Activated T-cell treated with anti-CD3 and anti-CD28 coated beads for 48 hours (primary cell): ENCODE measurements at regions not wholly inside any gene's neighbourhood (a gene's known extent, or its start where the extent isn't known, plus 50 kb on each side); places are given as distances from the start of the nearest gene placed in this dataset.
A peak's percentile ranks its signal among the peaks of the same experiment; 100 is the strongest.

Source experiments
- DNase-seq: peaks from one replicate; pipeline ENCODE4 v3.0.0-alpha.2; 2020; ENCODE audit warnings: low read depth

DNA sequence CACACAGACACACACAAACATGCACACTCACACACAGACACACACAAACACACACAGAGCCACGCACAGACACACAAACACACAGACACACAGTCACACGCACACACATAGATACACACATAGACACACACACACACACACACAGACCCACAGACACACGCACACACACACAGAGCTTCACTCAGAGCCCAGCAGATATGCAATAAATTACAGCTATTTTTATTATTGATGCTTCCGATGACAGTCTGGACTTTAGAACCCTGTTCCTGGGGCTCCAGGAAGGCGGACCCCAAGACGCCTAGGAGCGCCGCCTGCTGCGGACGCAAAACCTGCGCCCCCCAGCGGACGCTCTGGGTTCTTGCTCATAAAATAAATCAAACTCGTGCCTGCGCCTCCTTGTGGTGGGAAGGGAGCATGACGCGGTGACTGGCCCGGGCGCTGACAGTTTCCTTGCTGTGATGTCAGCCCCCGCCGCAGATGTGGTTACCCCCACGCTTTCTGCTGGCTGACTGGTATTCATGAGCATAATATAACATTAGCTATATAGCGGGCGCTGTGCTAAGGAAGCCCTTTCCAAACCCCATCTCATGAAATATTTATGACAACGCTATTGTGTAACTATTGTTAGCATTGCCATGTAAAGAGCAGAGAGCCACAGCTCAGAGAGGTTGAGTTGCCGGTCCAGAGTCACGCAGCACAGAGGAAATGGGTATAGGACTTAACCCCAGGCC is 64.4 kb upstream of the TM9SF2 start:
- peak; percentile 92 for DNase-seq

DNA sequence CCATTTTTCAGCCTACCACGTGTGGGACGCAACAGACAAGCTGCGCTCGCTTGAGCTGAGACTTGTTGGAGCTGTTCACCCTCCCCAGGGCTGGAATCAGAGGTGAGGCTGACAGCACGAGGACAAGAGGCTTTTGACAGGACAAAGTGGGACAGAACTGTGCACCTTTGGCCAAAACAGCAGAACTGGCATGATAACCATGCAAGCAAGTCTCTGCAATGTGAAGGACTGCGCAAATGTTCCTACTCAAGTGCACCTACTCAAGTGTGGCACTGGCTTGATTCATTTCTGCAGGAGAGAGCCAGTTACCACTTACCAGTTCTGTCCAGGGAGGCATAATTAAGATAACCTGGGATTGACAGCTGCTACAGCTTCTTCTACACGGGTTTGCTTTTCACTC is 62.2 kb upstream of the TM9SF2 start:
- no peak for DNase-seq

DNA sequence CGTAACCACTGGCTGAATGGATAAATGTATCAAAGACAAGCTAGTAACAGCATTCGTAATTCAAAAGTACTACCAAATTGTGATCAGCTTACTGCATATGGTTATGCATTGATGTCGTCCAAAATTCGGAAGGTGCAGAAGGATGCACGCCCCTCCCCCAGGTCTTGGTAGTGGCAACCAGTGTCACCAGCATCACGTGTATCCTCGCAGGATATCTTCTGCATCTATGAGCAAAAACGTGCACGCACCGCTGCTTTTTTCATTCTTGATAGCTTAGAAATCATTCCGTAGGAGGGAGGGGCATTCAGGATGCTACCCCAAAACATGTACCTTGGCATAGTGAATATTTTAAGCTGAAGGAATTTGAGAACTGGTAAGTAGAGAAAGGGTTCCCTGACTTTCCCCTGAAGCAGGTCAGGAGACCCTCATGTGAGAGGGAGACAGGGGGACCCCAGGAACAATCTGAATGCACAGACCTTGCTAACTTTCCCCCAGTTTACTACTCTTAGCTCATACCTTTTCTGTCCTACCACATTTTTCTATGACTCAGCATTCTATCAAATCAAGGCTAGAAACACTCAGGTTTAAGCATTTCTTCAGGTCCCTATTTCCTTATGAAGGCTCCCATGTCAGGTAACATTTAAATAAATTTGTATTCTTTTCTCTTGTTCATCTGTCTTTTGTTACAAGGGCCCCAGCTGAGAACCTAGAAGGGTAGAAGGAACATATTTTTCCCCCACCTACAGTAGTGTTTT is 61.2 kb upstream of the TM9SF2 start:
- DNase-seq: no peak

DNA sequence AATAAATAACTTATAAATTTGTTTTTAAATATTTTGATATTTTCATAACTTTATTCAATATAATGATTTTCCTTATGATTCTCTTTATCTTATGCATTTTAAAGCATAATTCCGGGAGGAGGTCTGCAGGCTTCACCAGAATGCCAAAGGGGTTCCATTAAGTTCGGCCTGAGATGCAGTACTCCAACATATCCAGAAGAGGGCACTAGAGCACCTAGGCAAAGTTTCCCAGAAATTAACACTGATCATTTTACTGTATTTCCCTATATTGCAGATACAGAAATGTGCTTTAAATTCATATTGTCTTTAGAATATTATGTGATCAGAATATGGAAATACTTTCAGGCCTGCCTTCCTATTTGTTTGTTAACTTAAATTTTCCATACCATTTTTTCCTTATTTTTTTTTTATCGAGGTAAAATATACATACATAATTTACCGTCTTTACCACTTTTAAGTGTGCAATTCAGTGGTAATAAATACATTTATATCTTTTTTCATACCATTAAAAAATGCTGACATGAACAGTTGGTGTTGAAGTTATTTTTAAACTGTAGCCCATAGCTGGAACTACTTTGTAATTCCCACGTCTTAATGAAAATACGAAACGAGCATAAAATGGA is 58.9 kb upstream of the TM9SF2 start:
- no peak for DNase-seq

DNA sequence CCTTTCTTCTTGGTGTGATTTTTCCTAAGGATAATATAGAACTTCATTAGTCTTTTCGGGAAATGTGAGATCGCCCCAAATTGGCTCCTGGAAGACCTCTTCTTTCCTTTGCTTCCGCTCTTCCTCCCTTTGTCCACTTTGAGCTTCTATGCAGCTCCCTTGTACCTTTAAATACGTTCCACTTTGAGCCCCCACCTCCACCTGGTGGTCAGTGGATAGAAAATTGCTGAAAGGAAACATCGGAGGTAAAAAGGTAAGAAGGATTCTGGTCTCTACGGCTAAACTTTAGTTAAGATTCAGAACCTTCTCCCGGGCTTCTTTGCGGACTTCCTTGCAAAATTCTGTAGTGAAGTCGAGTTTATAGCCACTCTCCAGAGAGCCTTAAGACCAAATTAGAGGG is 55.0 kb upstream of the TM9SF2 start:
- DNase-seq: no peak

DNA sequence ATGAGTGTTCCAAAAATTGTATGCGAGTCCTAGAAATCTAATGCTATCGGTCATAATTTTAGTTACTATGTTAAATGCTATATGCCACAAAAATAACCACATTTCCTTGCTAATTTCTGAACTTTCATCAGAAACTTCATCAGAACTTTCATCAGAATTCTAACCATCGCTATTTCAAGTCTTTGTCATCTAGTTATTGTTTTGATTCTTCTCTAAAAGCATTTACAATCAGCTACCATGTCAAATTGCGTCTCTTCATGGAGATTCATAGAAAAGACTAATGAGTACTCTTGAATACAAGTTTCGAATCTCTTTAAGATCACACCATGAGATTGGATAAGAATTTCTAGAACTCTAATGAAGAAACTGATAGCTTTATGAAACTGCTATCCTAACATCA is 52.7 kb upstream of the TM9SF2 start:
- no peak for DNase-seq

DNA sequence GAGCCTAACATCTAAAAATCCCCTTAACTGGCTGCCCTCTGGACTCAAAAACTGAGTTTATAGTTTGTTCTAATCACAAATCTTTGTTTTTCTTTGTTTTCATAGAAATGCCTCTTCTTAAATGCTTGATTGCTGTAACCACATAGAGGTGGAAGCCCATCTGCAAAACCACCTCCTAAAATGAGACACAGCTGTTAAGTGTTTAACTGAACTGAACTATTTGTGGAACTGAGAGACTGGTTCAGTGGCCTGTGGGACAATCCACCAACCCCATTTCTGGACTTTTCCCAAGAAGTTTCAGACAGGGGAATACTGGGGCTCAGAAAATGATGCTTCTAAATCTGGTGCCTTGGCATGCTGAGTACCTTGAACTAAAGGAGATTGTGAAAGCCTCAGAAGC is 50.9 kb upstream of the TM9SF2 start:
- DNase-seq: no peak
